GM12874 (cell line): ENCODE measurements at regions not wholly inside any gene's neighbourhood (a gene's known extent, or its start where the extent isn't known, plus 50 kb on each side); places are given as distances from the start of the nearest gene placed in this dataset.

Experiments used
- TF ChIP-seq, protein P1 (sequence below): IDR thresholded peaks from 2 replicates; pipeline ENCODE4 v1.5.1; 2011; ENCODE audit warnings: low read depth, mild to moderate bottlenecking, control low read depth, low read length, moderate library complexity; ENCODE audit not compliant: insufficient read depth

GRCh38 chr6:113169484-113169883, 687.7 kb upstream of the MARCKS start:
- TF ChIP-seq, protein P1, sequence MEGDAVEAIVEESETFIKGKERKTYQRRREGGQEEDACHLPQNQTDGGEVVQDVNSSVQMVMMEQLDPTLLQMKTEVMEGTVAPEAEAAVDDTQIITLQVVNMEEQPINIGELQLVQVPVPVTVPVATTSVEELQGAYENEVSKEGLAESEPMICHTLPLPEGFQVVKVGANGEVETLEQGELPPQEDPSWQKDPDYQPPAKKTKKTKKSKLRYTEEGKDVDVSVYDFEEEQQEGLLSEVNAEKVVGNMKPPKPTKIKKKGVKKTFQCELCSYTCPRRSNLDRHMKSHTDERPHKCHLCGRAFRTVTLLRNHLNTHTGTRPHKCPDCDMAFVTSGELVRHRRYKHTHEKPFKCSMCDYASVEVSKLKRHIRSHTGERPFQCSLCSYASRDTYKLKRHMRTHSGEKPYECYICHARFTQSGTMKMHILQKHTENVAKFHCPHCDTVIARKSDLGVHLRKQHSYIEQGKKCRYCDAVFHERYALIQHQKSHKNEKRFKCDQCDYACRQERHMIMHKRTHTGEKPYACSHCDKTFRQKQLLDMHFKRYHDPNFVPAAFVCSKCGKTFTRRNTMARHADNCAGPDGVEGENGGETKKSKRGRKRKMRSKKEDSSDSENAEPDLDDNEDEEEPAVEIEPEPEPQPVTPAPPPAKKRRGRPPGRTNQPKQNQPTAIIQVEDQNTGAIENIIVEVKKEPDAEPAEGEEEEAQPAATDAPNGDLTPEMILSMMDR = no peak

DNA sequence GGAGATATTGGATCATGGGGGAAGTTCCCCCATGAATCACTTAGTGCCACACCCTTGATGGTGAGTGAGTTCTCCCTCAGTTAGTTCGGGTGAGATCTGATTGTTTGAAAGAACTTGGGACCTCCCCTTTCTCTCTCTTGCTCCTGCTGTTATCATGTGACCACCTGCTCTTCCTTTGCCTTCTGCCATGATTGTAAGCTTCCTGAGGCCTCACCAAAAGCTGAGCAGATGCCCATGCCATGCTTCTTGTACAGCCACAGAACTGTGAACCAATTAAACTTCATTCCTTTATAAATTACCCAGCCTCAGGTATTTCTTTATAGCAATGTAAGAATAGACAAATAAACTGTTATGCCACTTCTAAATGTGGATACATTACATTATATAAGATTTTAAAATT, 686.7 kb upstream of the MARCKS start:
- TF ChIP-seq, protein P1 = no peak

DNA sequence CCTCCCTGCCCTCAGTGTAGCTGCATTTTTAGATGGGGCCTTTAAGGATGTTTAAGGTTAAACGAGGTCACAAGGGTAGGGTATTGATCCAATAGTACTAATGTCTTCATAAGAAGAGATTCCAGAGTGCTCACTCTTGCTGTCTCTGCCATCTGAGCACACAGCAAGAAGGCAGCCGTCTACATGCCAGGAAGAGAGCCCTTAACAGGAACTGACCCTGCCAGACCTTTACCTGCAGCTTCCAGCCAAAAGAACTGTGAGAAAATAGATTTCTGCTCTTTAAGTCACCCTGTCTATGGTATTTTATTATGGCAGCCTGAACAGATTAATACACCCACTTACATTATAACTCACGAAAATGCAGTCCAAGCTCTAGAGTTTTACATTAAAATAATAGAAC, 685.3 kb upstream of the MARCKS start:
- TF ChIP-seq, protein P1 = no peak

DNA sequence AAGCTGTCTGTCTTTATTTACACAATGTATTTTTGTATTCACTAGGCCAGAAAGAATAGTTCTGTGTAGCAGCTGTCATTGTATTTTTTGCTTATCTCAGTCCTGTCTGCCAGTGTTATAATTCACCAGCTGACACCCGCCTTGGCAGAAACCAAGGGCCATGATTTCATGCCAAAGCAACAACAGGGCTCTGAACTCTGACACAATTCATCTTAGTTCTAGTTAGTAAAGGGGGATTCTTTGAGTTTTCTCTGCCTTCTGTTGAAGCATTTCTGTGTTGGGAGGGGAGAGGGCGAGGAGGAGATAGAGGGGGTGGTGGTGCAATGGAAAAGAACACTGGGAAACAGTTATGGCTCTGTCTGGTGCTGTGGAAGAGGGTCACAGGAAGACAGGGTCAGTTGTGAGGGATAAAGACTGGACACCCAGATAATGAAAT, 684.6 kb upstream of the MARCKS start:
- TF ChIP-seq, protein P1 = no peak

DNA sequence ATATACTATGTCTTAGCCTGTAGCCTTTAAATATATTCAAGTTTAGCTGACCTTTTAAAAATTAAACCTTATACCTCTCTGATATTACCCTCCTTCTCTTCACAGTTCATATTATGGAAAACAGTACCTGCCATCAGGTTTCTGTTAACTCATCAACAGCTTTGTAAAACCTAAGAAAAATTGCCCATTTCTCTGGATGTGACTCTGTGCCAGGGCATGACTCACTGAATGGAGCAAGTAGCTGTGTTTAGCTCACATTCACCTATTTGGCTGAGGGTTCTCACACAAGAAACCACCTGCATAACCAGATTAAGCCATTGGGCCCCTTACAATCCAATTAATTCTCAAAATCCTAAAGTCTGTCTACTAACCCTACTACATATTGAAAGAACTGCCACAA, 678.8 kb upstream of the MARCKS start:
- TF ChIP-seq, protein P1 = no peak

DNA sequence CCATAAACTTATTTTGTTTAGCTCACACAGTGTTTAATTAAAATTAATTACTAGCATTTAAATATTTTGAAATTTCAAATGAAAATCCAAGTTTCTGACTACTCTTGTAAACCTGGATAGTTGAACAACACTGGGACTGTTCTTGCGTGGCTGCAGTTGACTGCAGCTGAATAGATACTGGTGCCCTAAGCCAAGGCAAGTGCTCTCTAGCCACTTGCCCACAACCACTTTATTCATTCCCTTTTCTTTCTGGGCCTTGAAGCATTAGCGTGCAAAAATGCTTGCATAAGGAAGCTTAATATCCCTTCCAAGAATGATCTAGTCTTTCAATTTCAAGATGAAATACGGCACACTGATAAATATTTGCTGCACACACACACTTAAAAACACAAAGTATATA, 676.0 kb upstream of the MARCKS start:
- TF ChIP-seq, protein P1 = no peak

DNA sequence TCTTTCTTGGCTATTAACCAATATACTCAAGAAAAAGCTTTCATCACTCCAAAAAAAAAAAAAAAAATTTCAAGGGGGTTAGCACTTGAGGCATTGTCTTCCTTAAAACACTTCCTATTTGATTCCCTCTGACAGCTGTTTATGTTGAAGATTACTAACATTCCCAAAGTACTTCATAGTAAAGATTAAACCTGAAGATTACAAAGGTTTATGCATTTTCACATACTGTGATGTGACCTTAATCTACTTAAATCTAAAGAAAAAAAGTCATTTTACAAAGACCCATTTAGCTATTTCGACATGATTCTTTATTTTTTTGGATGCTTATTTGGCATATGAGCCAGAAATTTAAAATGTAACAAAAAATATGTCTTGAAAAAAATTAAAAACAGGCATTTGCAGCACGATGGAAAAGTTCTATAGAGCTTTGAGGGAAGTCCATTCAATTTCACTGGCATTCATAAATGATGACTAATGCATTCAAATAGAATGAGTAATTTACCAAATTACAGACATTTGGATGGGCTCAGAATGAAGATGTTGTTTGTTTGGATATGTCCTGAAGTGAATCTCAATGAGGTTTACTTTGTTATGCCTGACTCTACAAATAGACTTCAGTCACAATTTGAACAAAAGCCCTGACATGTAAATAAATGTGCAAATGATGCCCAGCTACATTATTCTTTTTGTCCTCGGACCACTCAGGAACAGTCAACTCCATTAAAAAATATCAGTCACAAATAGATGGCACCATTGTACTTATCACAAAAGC, 674.6 kb upstream of the MARCKS start:
- TF ChIP-seq, protein P1 = no peak
